HG03196 (cell line): ENCODE measurements at regions not wholly inside any gene's neighbourhood (a gene's known extent, or its start where the extent isn't known, plus 50 kb on each side); places are given as distances from the start of the nearest gene placed in this dataset.
"Not testable (repeated sequence)": the region's sequence is repeated elsewhere in the genome, so short reads cannot be mapped to it uniquely, and the experiment has no call there.

Experiments
- ATAC-seq: cut with Tn5 transposase; IDR thresholded peaks from one replicate; pipeline ENCODE4 v1.9.1; 2021; ENCODE audit not compliant: unreplicated experiment

- ATAC-seq, result no peak
Measured at GRCh38 chr5:56405116-56405908, 172.2 kb upstream of the ANKRD55 start.

- no peak for ATAC-seq
Measured at GRCh38 chr5:56402266-56403220, 169.4 kb upstream of the ANKRD55 start.

- not testable (repeated sequence) for ATAC-seq
Measured at GRCh38 chr5:56397796-56398195, 164.7 kb upstream of the ANKRD55 start.

GRCh38 chr5:56396634-56397033 lies 163.5 kb upstream of the ANKRD55 start:
- ATAC-seq, result no peak

- ATAC-seq, result no peak
Measured at GRCh38 chr5:56389261-56389660, 156.1 kb upstream of the ANKRD55 start.

- ATAC-seq, result no peak
Measured at GRCh38 chr5:56388229-56388985, 155.3 kb upstream of the ANKRD55 start.

GRCh38 chr5:56386046-56386445 lies 152.9 kb upstream of the ANKRD55 start:
- ATAC-seq, result no peak

- no peak for ATAC-seq
Measured at GRCh38 chr5:56384186-56384585, 151.1 kb upstream of the ANKRD55 start.

GRCh38 chr5:56383761-56384160 lies 150.6 kb upstream of the ANKRD55 start:
- no peak for ATAC-seq

- ATAC-seq, result no peak
Measured at GRCh38 chr5:56382896-56383295, 149.8 kb upstream of the ANKRD55 start.

GRCh38 chr5:56377573-56377972 lies 144.4 kb upstream of the ANKRD55 start:
- ATAC-seq, result no peak

- no peak for ATAC-seq
Measured at GRCh38 chr5:56376128-56376527, 143.0 kb upstream of the ANKRD55 start.

GRCh38 chr5:56375011-56375410 lies 141.9 kb upstream of the ANKRD55 start:
- ATAC-seq, result no peak

GRCh38 chr5:56372491-56372890 lies 139.4 kb upstream of the ANKRD55 start:
- not testable (repeated sequence) for ATAC-seq

- ATAC-seq, result no peak
Measured at GRCh38 chr5:56369361-56369811, 136.3 kb upstream of the ANKRD55 start.

- no peak for ATAC-seq
Measured at GRCh38 chr5:56367748-56368147, 134.6 kb upstream of the ANKRD55 start.

- no peak for ATAC-seq
Measured at GRCh38 chr5:56366986-56367385, 133.9 kb upstream of the ANKRD55 start.

GRCh38 chr5:56361398-56361797 lies 128.3 kb upstream of the ANKRD55 start:
- no peak for ATAC-seq

- no peak for ATAC-seq
Measured at GRCh38 chr5:56360816-56361215, 127.7 kb upstream of the ANKRD55 start.

GRCh38 chr5:56359809-56360685 lies 126.9 kb upstream of the ANKRD55 start:
- no peak for ATAC-seq
